ENCODE measurements at regions not wholly inside any gene's neighbourhood (a gene's known extent, or its start where the extent isn't known, plus 50 kb on each side); places are given as distances from the start of the nearest gene placed in this dataset.

DNA sequence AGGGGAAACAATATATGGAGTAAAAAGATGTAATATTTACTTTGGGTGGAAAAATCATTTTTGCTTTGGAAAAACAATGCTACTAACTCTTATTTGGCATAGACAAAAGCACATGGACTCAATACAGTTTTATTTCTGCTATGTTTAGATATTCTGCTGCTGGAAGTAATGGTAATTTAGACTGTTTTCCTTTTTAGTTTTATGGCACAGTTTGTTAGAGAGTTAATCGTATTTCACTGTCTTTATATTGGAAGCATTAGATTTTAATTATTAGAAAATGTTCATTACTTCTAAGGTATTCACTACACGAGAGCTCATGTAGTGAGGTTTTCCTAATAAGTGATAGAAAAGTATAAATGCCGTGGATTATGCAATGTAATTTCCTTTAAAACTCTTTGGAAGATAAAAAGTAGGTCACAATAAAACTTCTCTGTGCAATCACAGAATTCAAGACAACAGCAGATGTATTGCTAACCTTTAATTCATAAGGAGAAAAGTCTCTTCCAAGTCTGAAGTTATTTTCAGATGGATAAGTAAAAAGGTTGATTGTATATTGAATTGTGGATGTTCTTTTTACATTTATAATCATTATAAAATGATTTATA lies 851.8 kb downstream of the TMTC2 start:
- 80% methylated on average over 3 of the region's 3 CpGs for WGBS
- no peak overlapping the region for H3K9ac ChIP-seq (ENCODE audit: low read depth in 1 of 2, low read length in 2 of 2)
- no peaks in the 10 kb centered on the region for H3K9me3 ChIP-seq (ENCODE audit: control insufficient read depth in 4 of 4, low read length in 3 of 4)
- H3K27ac ChIP-seq (ENCODE audit: low read depth in 1 of 2, low read length in 2 of 2): no peak overlapping the region
- TF ChIP-seq, protein P1, sequence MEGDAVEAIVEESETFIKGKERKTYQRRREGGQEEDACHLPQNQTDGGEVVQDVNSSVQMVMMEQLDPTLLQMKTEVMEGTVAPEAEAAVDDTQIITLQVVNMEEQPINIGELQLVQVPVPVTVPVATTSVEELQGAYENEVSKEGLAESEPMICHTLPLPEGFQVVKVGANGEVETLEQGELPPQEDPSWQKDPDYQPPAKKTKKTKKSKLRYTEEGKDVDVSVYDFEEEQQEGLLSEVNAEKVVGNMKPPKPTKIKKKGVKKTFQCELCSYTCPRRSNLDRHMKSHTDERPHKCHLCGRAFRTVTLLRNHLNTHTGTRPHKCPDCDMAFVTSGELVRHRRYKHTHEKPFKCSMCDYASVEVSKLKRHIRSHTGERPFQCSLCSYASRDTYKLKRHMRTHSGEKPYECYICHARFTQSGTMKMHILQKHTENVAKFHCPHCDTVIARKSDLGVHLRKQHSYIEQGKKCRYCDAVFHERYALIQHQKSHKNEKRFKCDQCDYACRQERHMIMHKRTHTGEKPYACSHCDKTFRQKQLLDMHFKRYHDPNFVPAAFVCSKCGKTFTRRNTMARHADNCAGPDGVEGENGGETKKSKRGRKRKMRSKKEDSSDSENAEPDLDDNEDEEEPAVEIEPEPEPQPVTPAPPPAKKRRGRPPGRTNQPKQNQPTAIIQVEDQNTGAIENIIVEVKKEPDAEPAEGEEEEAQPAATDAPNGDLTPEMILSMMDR (IDR thresholded peaks at IDR 0.05; ENCODE audit: low read depth, low read length, missing input control): no peak
- no peak for TF ChIP-seq ZBTB33 (IDR thresholded peaks at IDR 0.05)
- TF ChIP-seq TAF1 (conservative IDR thresholded peaks at IDR 0.05): no peak
- no peaks in the 10 kb centered on the region for H3K36me3 ChIP-seq (ENCODE audit: control insufficient read depth in 4 of 4, insufficient read depth in 3 of 4, low read depth in 1 of 4, low read length in 3 of 4)
- H3K4me1 ChIP-seq (ENCODE audit: control insufficient read depth in 4 of 4, insufficient read depth in 4 of 4, low read length in 3 of 4): no peaks in the 10 kb centered on the region
- DNase-seq (ENCODE audit: low spot score): no peak
- H3K27me3 ChIP-seq (ENCODE audit: control insufficient read depth in 4 of 4, insufficient read depth in 4 of 4, low read length in 3 of 4): no peaks in the 10 kb centered on the region
- no peak overlapping the region for H3K4me3 ChIP-seq (ENCODE audit: low read depth in 1 of 3, low read length in 3 of 3)

- no peak for DNase-seq (ENCODE audit: low spot score)
- Histone ChIP-seq H3K9me3 (ENCODE audit: control insufficient read depth in 4 of 4, low read length in 3 of 4) (no peaks in the 10 kb centered on the region), H3K4me3 (ENCODE audit: low read depth in 1 of 3, low read length in 3 of 3) (no peak overlapping the region)
Observed at GRCh38 chr12:83537428-83538053, 850.8 kb downstream of the TMTC2 start.

More at GRCh38 chr12:83537428-83538053, 850.8 kb downstream of the TMTC2 start:
- no peaks in the 10 kb centered on the region for H3K4me1 ChIP-seq (ENCODE audit: control insufficient read depth in 4 of 4, insufficient read depth in 4 of 4, low read length in 3 of 4)
- no peaks in the 10 kb centered on the region for H3K36me3 ChIP-seq (ENCODE audit: control insufficient read depth in 4 of 4, insufficient read depth in 3 of 4, low read depth in 1 of 4, low read length in 3 of 4)
- TF ChIP-seq, protein P1 (IDR thresholded peaks at IDR 0.05; ENCODE audit: low read depth, low read length, missing input control): no peak
- TF ChIP-seq, protein P2, sequence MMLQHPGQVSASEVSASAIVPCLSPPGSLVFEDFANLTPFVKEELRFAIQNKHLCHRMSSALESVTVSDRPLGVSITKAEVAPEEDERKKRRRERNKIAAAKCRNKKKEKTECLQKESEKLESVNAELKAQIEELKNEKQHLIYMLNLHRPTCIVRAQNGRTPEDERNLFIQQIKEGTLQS (IDR thresholded peaks at IDR 0.05): no peak
- TF ChIP-seq HNF4G (IDR thresholded peaks at IDR 0.05): no peak
- TF ChIP-seq ZBTB33 (IDR thresholded peaks at IDR 0.05): no peak
- no peak for TF ChIP-seq FOXA1 (IDR thresholded peaks at IDR 0.05)
- TF ChIP-seq GABPA (IDR thresholded peaks at IDR 0.05 in 1 of 2, conservative IDR thresholded peaks at IDR 0.05 in 1 of 2): no peak
- TF ChIP-seq RXRA (IDR thresholded peaks at IDR 0.05): no peak
- TF ChIP-seq FOXA2 (IDR thresholded peaks at IDR 0.05): no peak
- 73% methylated on average over 4 of the region's 4 CpGs for WGBS
- H3K27me3 ChIP-seq (ENCODE audit: control insufficient read depth in 4 of 4, insufficient read depth in 4 of 4, low read length in 3 of 4): no peaks in the 10 kb centered on the region
- no peak overlapping the region for H3K9ac ChIP-seq (ENCODE audit: low read depth in 1 of 2, low read length in 2 of 2)
- no peak overlapping the region for H3K27ac ChIP-seq (ENCODE audit: low read depth in 1 of 2, low read length in 2 of 2)
